K562 (cell line): ENCODE measurements at regions not wholly inside any gene's neighbourhood (a gene's known extent, or its start where the extent isn't known, plus 50 kb on each side); places are given as distances from the start of the nearest gene placed in this dataset.

Source experiments
- BRF1 ChIP-seq: IDR thresholded peaks from 3 replicates; pipeline ENCODE4 v1.6.1; 2011; ENCODE audit warnings: borderline replicate concordance, mild to moderate bottlenecking; ENCODE audit not compliant: insufficient read length; ENCODE audit errors: extremely low read depth
- DMBX1 ChIP-seq: fragments of 250-450 bp; sonication (Bioruptor Pico); IDR thresholded peaks from 2 replicates; pipeline ENCODE4 v1.8.0; 2022; ENCODE audit warnings: inconsistent platforms, mild to moderate bottlenecking, moderate library complexity, borderline replicate concordance
- E2F3 ChIP-seq: fragments of 250-450 bp; sonication (Bioruptor Pico); IDR thresholded peaks from 2 replicates; pipeline ENCODE4 v1.4.0; 2020; ENCODE audit warnings: mild to moderate bottlenecking
- ETS2 ChIP-seq: IDR thresholded peaks from 2 replicates; pipeline ENCODE4 v1.6.1; 2016; ENCODE audit warnings: borderline replicate concordance, missing genetic modification characterization, mild to moderate bottlenecking, moderate library complexity, missing compliant biosample characterization; ENCODE audit not compliant: poor library complexity, severe bottlenecking
- ETV6 ChIP-seq, 3 experiments: fragments of 150-350 bp in 1 of 3; sonication (generic) in 1 of 3; formaldehyde crosslinking in 1 of 3; IDR thresholded peaks; 2 replicates each; pipeline versions ENCODE4 v1.6.1 to v1.8.0; 2014 to 2022; ENCODE audit warnings: borderline replicate concordance in 2 of 3, low read depth in 2 of 3, antibody characterized with exemption in 1 of 3, low read length in 1 of 3, mild to moderate bottlenecking in 1 of 3, missing genetic modification reagents in 1 of 3
- FOXA3 ChIP-seq, 2 experiments: fragments of 450-650 bp in 1 of 2; sonication (generic) in 1 of 2; formaldehyde crosslinking; IDR thresholded peaks in 1 of 2; conservative IDR thresholded peaks in 1 of 2; 2 replicates each; pipeline versions ENCODE4 v1.4.0 to v1.8.0; 2020 to 2022; ENCODE audit warnings: mild to moderate bottlenecking in 2 of 2, missing genetic modification reagents in 1 of 2
- FOXM1 ChIP-seq, 2 experiments: fragments of 450-650 bp in 1 of 2; sonication (generic) in 1 of 2; formaldehyde crosslinking in 1 of 2; IDR thresholded peaks; 2 replicates each; pipeline versions ENCODE4 v1.6.1 to v1.9.0; 2017 to 2022; ENCODE audit warnings: low read depth in 2 of 2, mild to moderate bottlenecking in 2 of 2, missing genetic modification reagents in 1 of 2, moderate library complexity in 1 of 2
- GTF2A2 ChIP-seq: IDR thresholded peaks from 2 replicates; pipeline ENCODE4 v1.6.1; 2016; ENCODE audit warnings: mild to moderate bottlenecking, missing genetic modification characterization, missing compliant biosample characterization
- HOXB6 ChIP-seq: fragments of 250-450 bp; sonication (Bioruptor Pico); IDR thresholded peaks from 2 replicates; pipeline ENCODE4 v1.5.1; 2022; ENCODE audit warnings: mild to moderate bottlenecking, borderline replicate concordance
- ILK ChIP-seq: fragments of 450-650 bp; IDR thresholded peaks from 2 replicates; pipeline ENCODE4 v1.6.1; 2016; ENCODE audit warnings: missing genetic modification characterization, low read depth, mild to moderate bottlenecking, missing compliant biosample characterization, moderate library complexity, borderline replicate concordance
- KDM4B ChIP-seq, 2 experiments: fragments of 450-650 bp in 1 of 2; sonication (generic) in 1 of 2; IDR thresholded peaks; 2 replicates each; pipeline ENCODE4 v1.6.1; 2016 to 2017; ENCODE audit warnings: borderline replicate concordance in 2 of 2, antibody characterized with exemption in 1 of 2, low read depth in 1 of 2, mild to moderate bottlenecking in 1 of 2
- MEIS2 ChIP-seq: fragments of 450-650 bp; IDR thresholded peaks from 2 replicates; pipeline ENCODE4 v1.6.1; 2014; ENCODE audit warnings: mild to moderate bottlenecking; ENCODE audit not compliant: partially characterized antibody
- MIER1 ChIP-seq: fragments of 450-650 bp; IDR thresholded peaks from 2 replicates; pipeline ENCODE4 v1.6.1; 2016; ENCODE audit warnings: antibody characterized with exemption, mild to moderate bottlenecking, low read depth
- MTF1 ChIP-seq: fragments of 250-450 bp; sonication (Bioruptor Pico); IDR thresholded peaks from 2 replicates; pipeline ENCODE4 v1.9.0; 2021; ENCODE audit warnings: moderate library complexity, mild to moderate bottlenecking, inconsistent platforms, borderline replicate concordance
- PHTF2 ChIP-seq: fragments of 250-450 bp; sonication (Bioruptor Pico); IDR thresholded peaks from 2 replicates; pipeline ENCODE4 v1.5.0; 2021; ENCODE audit warnings: mild to moderate bottlenecking
- POLR2A ChIP-seq: fragments of 450-650 bp; conservative IDR thresholded peaks from 2 replicates; pipeline ENCODE4 v1.6.1; 2016
- PRMT5 ChIP-seq: sonication (generic); formaldehyde crosslinking; IDR thresholded peaks from 2 replicates; pipeline ENCODE4 v1.5.0; 2020; ENCODE audit warnings: missing genetic modification reagents
- SAP30 ChIP-seq: fragments of 200-600 bp; sonication (generic); IDR thresholded peaks from 2 replicates; pipeline ENCODE4 v1.6.1; 2012; ENCODE audit warnings: borderline replicate concordance, low read depth, mild to moderate bottlenecking, moderate library complexity, low read length, control low read depth, inconsistent platforms; ENCODE audit not compliant: insufficient read depth, poor library complexity, severe bottlenecking
- STAT6 ChIP-seq: sonication (generic); formaldehyde crosslinking; IDR thresholded peaks from 2 replicates; pipeline ENCODE4 v1.8.1; 2023; ENCODE audit warnings: mild to moderate bottlenecking, missing genetic modification reagents
- TCF3 ChIP-seq: sonication (generic); formaldehyde crosslinking; IDR thresholded peaks from 2 replicates; pipeline ENCODE4 v1.4.0; 2020; ENCODE audit warnings: mild to moderate bottlenecking, missing genetic modification reagents
- ZC3H11A ChIP-seq: IDR thresholded peaks from 2 replicates; pipeline ENCODE4 v1.6.1; 2012; ENCODE audit warnings: low read depth, low read length, improper control_type of control experiment
- ZNF140 ChIP-seq: fragments of 250-450 bp; sonication (Bioruptor Pico); IDR thresholded peaks from 2 replicates; pipeline ENCODE4 v1.8.0; 2021; ENCODE audit warnings: moderate library complexity, mild to moderate bottlenecking, inconsistent platforms
- ZNF24 ChIP-seq: fragments of 450-650 bp; IDR thresholded peaks from 2 replicates; pipeline ENCODE4 v1.6.1; 2016
- ZNF444 ChIP-seq: fragments of 250-450 bp; sonication (Bioruptor Pico); IDR thresholded peaks from 2 replicates; pipeline ENCODE4 v1.4.0; 2020; ENCODE audit warnings: mild to moderate bottlenecking, moderate library complexity
- ZSCAN32 ChIP-seq: fragments of 450-650 bp; formaldehyde crosslinking; IDR thresholded peaks from 2 replicates; pipeline ENCODE4 v1.4.0; 2020; ENCODE audit warnings: mild to moderate bottlenecking, moderate library complexity
- TF ChIP-seq, protein P1 (sequence below): fragments of 450-650 bp; IDR thresholded peaks from 2 replicates; pipeline ENCODE4 v1.6.1; 2018; ENCODE audit warnings: mild to moderate bottlenecking, low read depth; ENCODE audit not compliant: partially characterized antibody

DNA sequence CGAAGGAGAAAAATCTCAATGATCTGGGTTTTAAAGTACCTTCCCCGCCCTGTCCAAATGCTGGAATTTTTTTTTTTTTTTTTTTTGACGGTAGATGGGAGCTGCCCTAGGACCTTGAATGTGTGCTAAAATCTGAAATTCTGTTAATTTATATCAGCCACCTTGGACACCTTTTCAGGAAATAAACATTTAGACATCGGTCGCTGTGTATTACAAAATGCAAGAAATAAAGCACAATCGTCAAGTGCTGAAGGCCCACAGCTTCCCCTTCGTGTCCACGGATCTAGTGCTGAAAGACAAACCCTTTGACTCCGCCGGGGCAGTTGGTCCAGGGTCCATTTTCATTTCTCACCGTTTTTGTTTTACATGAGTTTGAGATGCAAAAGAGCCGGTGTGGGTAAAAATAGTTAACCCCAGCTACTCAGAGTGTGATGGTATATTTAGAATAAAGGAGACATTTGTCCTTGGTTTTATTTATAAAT lies 90.2 kb upstream of the CHD2 start (continued):
- TF ChIP-seq BRF1 (no peak), FOXA3 (CRISPR knock-in tag; conservative IDR thresholded peaks at IDR 0.05 in 1 of 2, IDR thresholded peaks at IDR 0.05 in 1 of 2) (no peak), MIER1 (peak; percentile 59; the same call in 1 of the 2 replicates), HOXB6 (CRISPR knock-in tag) (no peak), ZC3H11A (no peak), KDM4B (IDR thresholded peaks at IDR 0.05; ENCODE audit: borderline replicate concordance in 2 of 2, low read depth in 1 of 2) (no peak), GTF2A2 (no peak; the same call in 1 of the 2 replicates), ETS2 (no peak), PHTF2 (no peak), ETV6 (IDR thresholded peaks at IDR 0.05; ENCODE audit: borderline replicate concordance in 1 of 2, low read depth in 2 of 2, low read length in 1 of 2) (no peak), ETV6 (CRISPR knock-in tag; IDR thresholded peaks at IDR 0.05; ENCODE audit: borderline replicate concordance) (no peak), ZNF24 (no peak), E2F3 (no peak), MTF1 (CRISPR knock-in tag) (no peak), SAP30 (no peak), ZNF140 (CRISPR knock-in tag) (no peak), ZNF444 (CRISPR knock-in tag) (no peak), STAT6 (CRISPR knock-in tag) (no peak), PRMT5 (CRISPR knock-in tag) (no peak), ILK (no peak), FOXM1 (IDR thresholded peaks at IDR 0.05; ENCODE audit: low read depth) (no peak), FOXM1 (CRISPR knock-in tag; IDR thresholded peaks at IDR 0.05; ENCODE audit: low read depth) (no peak), TCF3 (CRISPR knock-in tag) (no peak), MEIS2 (peak; percentile 53), DMBX1 (CRISPR knock-in tag) (no peak), ZSCAN32 (CRISPR knock-in tag) (no peak), POLR2A (no peak)
- TF ChIP-seq, protein P1, sequence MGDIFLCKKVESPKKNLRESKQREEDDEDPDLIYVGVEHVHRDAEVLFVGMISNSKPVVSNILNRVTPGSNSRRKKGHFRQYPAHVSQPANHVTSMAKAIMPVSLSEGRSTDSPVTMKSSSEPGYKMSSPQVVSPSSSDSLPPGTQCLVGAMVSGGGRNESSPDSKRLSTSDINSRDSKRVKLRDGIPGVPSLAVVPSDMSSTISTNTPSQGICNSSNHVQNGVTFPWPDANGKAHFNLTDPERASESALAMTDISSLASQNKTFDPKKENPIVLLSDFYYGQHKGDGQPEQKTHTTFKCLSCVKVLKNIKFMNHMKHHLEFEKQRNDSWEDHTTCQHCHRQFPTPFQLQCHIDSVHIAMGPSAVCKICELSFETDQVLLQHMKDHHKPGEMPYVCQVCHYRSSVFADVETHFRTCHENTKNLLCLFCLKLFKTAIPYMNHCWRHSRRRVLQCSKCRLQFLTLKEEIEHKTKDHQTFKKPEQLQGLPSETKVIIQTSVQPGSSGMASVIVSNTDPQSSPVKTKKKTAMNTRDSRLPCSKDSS = no peak
